PC-9 (cell line): ENCODE measurements at regions not wholly inside any gene's neighbourhood (a gene's known extent, or its start where the extent isn't known, plus 50 kb on each side); places are given as distances from the start of the nearest gene placed in this dataset.

Experiments
- CTCF ChIP-seq: fragments of 200-600 bp; sonication (generic); conservative IDR thresholded peaks from 2 replicates; pipeline ENCODE4 v1.6.1; 2017; ENCODE audit warnings: mixed run types, antibody characterized with exemption, mild to moderate bottlenecking, moderate library complexity
- EZH2 ChIP-seq: fragments of 200-600 bp; sonication (generic); IDR thresholded peaks from 2 replicates; pipeline ENCODE4 v1.8.0; 2017; ENCODE audit warnings: antibody characterized with exemption, low read depth

- TF ChIP-seq CTCF (no peak), EZH2 (no peak)
These were observed 1370.6 kb upstream of the AGA start for GRCh38 chr4:178812866-178813265.
